ENCODE measurements at regions not wholly inside any gene's neighbourhood (a gene's known extent, or its start where the extent isn't known, plus 50 kb on each side); places are given as distances from the start of the nearest gene placed in this dataset.

DNA sequence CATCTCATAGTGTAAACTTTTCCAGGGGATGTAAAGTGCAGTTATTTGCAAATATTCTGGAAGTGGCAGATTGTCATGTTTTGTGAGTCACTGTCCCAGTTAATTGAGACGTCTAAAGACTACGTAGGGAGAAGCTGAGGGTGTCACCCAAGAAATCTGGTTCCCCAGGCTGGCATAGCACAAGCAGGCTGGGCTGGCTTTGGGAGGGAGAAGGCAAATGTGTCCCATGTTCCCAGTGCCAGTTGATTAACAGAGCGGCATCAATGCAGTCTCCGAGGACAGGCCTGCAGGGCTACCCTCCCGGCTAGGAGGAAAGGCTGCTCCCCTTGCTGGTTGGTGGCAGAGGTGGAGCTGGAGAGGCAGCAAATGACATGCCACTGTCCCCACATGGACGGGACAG, 388.3 kb upstream of the MKI67 start:
- DNase-seq (no peak), ATAC-seq (no peak)
- Histone ChIP-seq H3K27ac (no peak overlapping the region), H3K4me3 (no peak overlapping the region), H3K9me3 (no peaks in the 10 kb centered on the region), H3K36me3 (no peaks in the 10 kb centered on the region), H3K27me3 (no peaks in the 10 kb centered on the region), H3K4me1 (no peaks in the 10 kb centered on the region)
- intact Hi-C loops (cut with DNase I): no loop called here
- TF ChIP-seq, protein P1, sequence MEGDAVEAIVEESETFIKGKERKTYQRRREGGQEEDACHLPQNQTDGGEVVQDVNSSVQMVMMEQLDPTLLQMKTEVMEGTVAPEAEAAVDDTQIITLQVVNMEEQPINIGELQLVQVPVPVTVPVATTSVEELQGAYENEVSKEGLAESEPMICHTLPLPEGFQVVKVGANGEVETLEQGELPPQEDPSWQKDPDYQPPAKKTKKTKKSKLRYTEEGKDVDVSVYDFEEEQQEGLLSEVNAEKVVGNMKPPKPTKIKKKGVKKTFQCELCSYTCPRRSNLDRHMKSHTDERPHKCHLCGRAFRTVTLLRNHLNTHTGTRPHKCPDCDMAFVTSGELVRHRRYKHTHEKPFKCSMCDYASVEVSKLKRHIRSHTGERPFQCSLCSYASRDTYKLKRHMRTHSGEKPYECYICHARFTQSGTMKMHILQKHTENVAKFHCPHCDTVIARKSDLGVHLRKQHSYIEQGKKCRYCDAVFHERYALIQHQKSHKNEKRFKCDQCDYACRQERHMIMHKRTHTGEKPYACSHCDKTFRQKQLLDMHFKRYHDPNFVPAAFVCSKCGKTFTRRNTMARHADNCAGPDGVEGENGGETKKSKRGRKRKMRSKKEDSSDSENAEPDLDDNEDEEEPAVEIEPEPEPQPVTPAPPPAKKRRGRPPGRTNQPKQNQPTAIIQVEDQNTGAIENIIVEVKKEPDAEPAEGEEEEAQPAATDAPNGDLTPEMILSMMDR (IDR thresholded peaks at IDR 0.05): no peak

DNA sequence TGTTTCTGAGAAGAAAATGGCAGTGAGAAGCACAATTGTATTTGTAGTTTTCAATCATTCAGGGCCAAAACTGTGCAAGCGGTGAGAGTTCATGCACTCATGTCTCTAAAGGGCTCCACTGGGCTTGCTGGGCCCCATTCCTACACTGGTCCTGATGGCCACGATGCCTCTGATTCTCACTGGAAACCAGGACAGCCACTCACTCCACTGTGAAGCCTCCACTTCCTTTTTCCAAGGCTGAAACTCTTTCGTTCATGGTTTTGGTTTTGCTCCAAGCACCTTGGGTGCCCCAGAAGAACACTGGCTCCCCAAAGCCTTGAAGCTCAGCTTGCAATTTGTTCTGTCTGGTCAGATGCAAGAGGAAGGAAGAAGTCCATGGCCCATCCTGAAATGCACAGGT, 390.0 kb upstream of the MKI67 start:
- Histone ChIP-seq H3K27ac (no peak overlapping the region), H3K4me1 (no peaks in the 10 kb centered on the region), H3K27me3 (no peaks in the 10 kb centered on the region), H3K4me3 (no peak overlapping the region), H3K9me3 (no peaks in the 10 kb centered on the region), H3K36me3 (no peaks in the 10 kb centered on the region)
- TF ChIP-seq, protein P1 (IDR thresholded peaks at IDR 0.05): no peak
- intact Hi-C loops (cut with DNase I): no loop called here
- ATAC-seq (no peak), DNase-seq (no peak)

DNA sequence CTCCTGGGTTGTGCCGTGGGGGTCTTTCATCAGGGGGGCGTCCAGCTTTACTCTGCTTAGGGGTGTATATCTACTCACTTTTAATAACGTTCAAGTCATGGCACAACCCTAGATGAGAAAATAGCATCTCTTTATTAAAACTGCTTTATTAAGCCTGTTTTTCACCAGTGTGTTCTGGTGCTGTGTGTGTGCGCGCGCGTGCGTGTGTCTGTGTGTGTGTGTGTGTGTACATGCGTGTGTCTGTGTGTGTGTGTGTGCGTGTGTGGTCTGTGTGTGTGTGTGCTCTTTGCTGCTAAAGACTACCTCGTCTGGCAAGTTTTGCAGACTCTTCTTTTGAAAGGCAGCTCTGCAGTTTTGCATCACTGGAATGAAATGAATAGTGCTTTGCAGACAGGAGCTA, 390.9 kb upstream of the MKI67 start:
- Histone ChIP-seq H3K27ac (no peak overlapping the region), H3K4me3 (no peak overlapping the region), H3K36me3 (no peaks in the 10 kb centered on the region), H3K9me3 (no peaks in the 10 kb centered on the region), H3K27me3 (no peaks in the 10 kb centered on the region), H3K4me1 (no peaks in the 10 kb centered on the region)
- TF ChIP-seq, protein P1 (IDR thresholded peaks at IDR 0.05): no peak
- ATAC-seq (no peak), DNase-seq (no peak)
- intact Hi-C loops (cut with DNase I): no loop called here

DNA sequence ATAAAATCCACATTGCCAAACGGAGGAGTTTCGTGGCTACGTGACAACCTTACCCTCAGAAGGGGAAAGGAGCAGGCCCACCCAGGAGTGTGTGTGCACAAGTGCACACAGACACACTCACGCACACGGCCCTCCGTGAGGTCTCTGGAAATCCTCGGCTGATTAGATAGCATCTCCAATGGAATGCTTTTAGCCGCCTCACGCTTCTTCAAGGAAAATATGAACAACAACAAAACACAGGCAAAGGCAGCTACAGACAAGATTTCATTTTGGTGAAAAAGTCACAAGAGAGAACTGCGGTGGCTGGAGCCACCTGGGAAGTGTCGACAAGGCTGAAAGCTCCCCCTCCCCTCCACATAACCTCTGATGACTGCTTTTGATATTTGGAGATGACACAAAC, 391.8 kb upstream of the MKI67 start:
- ATAC-seq: no peak
- Histone ChIP-seq H3K36me3 (no peaks in the 10 kb centered on the region), H3K4me1 (no peaks in the 10 kb centered on the region), H3K9me3 (no peaks in the 10 kb centered on the region), H3K27me3 (no peaks in the 10 kb centered on the region), H3K27ac (no peak overlapping the region), H3K4me3 (no peak overlapping the region)
- intact Hi-C loops (cut with DNase I): no loop called here
- DNase-seq: no peak
- TF ChIP-seq, protein P1 (IDR thresholded peaks at IDR 0.05): no peak

DNA sequence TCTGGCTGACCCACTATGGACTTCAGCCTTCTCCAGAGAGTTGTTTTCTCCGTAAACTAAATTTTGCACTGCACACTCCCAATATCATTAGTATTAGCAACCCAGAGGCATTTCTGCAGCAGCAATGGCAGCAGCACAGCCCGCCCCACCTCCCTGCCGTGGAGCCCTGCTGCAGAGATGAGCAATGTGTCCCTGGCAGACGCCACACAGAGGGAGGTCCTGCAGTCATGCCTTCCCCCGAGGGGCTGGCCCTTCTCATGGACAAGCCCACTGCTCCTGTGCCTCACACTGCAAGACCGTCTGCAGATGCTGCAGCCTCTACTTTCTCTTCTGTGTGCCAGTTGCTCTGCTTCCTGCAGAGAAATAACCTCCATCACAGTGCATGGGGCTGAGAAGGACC, 393.4 kb upstream of the MKI67 start:
- intact Hi-C loops (cut with DNase I): no loop called here
- Histone ChIP-seq H3K27ac (no peak overlapping the region), H3K36me3 (no peaks in the 10 kb centered on the region), H3K4me3 (no peak overlapping the region), H3K9me3 (no peaks in the 10 kb centered on the region), H3K27me3 (peaks cover 2% of the 10 kb centered on the region), H3K4me1 (no peaks in the 10 kb centered on the region)
- ATAC-seq (no peak), DNase-seq (no peak)
- TF ChIP-seq, protein P1 (IDR thresholded peaks at IDR 0.05): no peak

DNA sequence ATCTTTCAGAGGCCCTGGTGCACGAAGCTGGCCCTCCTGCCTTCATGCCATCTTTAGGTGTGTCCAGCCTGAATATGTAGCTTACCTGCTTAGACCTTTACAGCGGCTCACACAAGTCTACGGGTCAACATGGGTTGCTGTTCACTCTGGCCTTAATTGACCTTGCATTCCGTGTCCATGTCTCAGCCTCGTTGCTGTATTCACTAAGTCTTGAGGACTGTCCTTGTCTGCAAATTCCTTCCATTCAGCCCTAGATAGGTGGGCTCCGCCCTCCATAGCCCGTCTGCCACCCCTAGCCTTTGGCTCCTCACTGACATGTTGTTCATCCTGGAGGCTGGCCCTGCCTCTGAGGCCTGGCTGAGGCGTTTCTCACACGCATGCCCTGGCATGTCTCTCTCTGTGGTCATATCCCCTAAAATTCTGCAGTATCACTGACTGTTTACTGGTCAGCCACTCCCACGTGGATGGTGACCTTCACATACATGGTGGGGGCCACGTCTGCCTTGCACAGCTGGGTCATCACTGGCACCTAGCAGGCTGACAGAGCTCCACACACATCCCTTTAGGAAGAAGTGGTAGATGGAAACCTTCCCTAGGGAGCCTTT, 394.1 kb upstream of the MKI67 start:
- Histone ChIP-seq H3K27ac (no peak overlapping the region), H3K4me3 (no peak overlapping the region), H3K27me3 (peaks cover 8% of the 10 kb centered on the region), H3K9me3 (no peaks in the 10 kb centered on the region), H3K36me3 (no peaks in the 10 kb centered on the region), H3K4me1 (no peaks in the 10 kb centered on the region)
- intact Hi-C loops (cut with DNase I): no loop called here
- ATAC-seq (no peak), DNase-seq (no peak)
- TF ChIP-seq, protein P1 (IDR thresholded peaks at IDR 0.05): no peak
